Upper lobe of left lung (tissue), 6 donors: ENCODE measurements at regions not wholly inside any gene's neighbourhood (a gene's known extent, or its start where the extent isn't known, plus 50 kb on each side); places are given as distances from the start of the nearest gene placed in this dataset.

Experiments used
- ATAC-seq, 2 donors: fragments of 200-7000 bp; cut with Tn5 transposase; one replicate each; pipeline ENCODE4 v1.9.1; 2022; ENCODE audit warnings: mild to moderate bottlenecking in 2 of 2, moderate library complexity in 2 of 2; ENCODE audit not compliant: low FRiP score in 2 of 2
- DNase-seq, 2 donors: peaks; one replicate each; pipeline ENCODE4 v3.0.0-alpha.2; 2019 to 2020
- H3K27ac ChIP-seq, 4 donors: fragments of 200-600 bp; sonication (generic); one replicate each; pipeline ENCODE4 v1.5.1; 2016 to 2019
- H3K27me3 ChIP-seq, 4 donors: fragments of 200-600 bp; sonication (generic); one replicate each; pipeline ENCODE4 v1.5.1; 2017 to 2019
- H3K36me3 ChIP-seq, 4 donors: fragments of 200-600 bp; sonication (generic); one replicate each; pipeline ENCODE4 v1.5.1; 2016 to 2019
- H3K4me1 ChIP-seq, 4 donors: fragments of 200-600 bp; sonication (generic); one replicate each; pipeline ENCODE4 v1.5.1; 2018 to 2019
- H3K4me3 ChIP-seq, 4 donors: fragments of 200-600 bp; sonication (generic); one replicate each; pipeline ENCODE4 v1.5.1; 2017 to 2019; ENCODE audit warnings: mild to moderate bottlenecking in 2 of 4, moderate library complexity in 1 of 4
- H3K9me3 ChIP-seq, 4 donors: fragments of 200-600 bp; sonication (generic); one replicate each; pipeline ENCODE4 v1.5.1; 2018 to 2019
- CTCF ChIP-seq, 6 experiments: fragments of 450-650 bp in 4 of 6; fragments of 200-600 bp in 2 of 6; sonication (generic) in 2 of 6; IDR thresholded peaks; one replicate each; pipeline ENCODE4 v1.5.1; 2016 to 2019; ENCODE audit warnings: antibody characterized with exemption in 6 of 6
- EP300 ChIP-seq, 4 donors: sonication (generic); formaldehyde crosslinking; IDR thresholded peaks; one replicate each; pipeline ENCODE4 v1.5.1; 2017; ENCODE audit warnings: antibody characterized with exemption in 4 of 4, control low read depth in 2 of 4
- POLR2A ChIP-seq, 4 donors: fragments of 450-650 bp; IDR thresholded peaks; one replicate each; pipeline ENCODE4 v1.5.1; 2016 to 2017; ENCODE audit warnings: antibody characterized with exemption in 4 of 4, mild to moderate bottlenecking in 2 of 4
- POLR2AphosphoS5 ChIP-seq, 2 donors: sonication (generic); formaldehyde crosslinking; IDR thresholded peaks; one replicate each; pipeline ENCODE4 v1.5.1; 2017; ENCODE audit warnings: antibody characterized with exemption in 2 of 2
- WGBS, 2 donors: methylation state at CpG; one replicate each; pipeline ENCODE4 v1.1.5; 2017 to 2018; 5-methylcytosine and 5-hydroxymethylcytosine counted together
- donor health status: DM: no; HTN: no; CAD: no; lungs with moderate emphysema.
- donor health status: DM: no; HTN: yes; CAD: no; lungs with severe emphysema.

DNA sequence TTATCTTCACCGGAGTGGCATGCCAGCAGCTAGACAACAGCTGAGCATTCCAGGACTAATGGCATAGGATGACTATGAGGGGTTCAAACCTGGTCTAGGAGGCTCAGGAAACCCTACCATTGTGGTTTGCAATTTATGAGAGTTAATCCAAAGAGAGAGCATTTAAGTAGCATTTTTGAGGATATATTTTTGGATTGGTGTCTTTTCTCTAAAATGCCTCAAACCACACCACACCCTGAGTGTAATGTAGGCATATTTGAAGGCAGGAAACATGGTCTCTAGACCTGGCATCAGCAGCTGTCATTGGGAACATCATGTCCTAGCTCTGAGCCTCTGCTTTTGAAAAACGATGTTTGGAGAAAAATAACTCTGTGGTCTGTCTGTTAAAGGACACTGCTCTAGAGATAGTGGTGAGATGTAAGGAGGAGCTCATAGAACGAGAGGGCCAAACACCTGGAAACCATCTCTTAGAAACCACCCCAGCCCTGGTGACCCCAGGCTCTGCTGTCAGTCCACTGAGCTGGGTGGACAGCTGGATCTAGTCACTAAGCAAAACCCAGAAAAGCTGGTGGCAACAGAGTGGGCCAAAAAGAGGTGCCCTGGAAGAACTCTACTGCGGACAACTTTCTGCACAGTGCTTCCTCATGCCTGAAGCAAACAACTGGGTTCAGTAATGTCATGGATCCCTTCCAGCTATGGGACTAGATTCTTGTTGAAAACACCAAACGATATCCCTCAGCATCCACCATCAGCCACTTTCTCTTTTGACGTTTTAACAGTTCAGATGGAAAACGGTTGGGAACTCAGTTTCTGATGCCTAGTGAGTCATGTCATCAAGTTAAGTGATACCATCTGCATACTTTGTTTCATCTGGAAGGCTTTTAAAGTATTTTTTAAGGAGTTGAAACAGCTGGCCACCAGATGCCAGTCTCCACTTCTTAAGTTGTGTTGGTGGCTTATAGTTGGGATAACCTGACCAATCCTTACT lies 100.2 kb upstream of the C1QTNF7 start:
- Histone ChIP-seq H3K4me1 (peaks cover 0 to 6% (median 0%) of the 10 kb centered on the region in 4 donors), H3K27ac (peak overlapping the region in 3 of 4 donors; percentile 11 to 28 (median 11)), H3K36me3 (no peaks in the 10 kb centered on the region), H3K4me3 (no peak overlapping the region), H3K27me3 (no peaks in the 10 kb centered on the region), H3K9me3 (no peaks in the 10 kb centered on the region)
- ATAC-seq (peak; percentile 47 to 61), DNase-seq (no peak)
- no peak for TF ChIP-seq CTCF (IDR thresholded peaks at IDR 0.05)
- peak; percentile 10 to 49 for TF ChIP-seq POLR2AphosphoS5 (IDR thresholded peaks at IDR 0.05)
- TF ChIP-seq EP300 (IDR thresholded peaks at IDR 0.05) = no peak
- TF ChIP-seq POLR2A (IDR thresholded peaks at IDR 0.05) = no peak
- 62 to 69% methylated on average over 7 of the region's 7 CpGs for WGBS, 2 donors

- H3K27me3 ChIP-seq = no peaks in the 10 kb centered on the region
- TF ChIP-seq EP300 (IDR thresholded peaks at IDR 0.05) = no peak
- no peak for TF ChIP-seq POLR2A (IDR thresholded peaks at IDR 0.05)
- TF ChIP-seq POLR2AphosphoS5 (IDR thresholded peaks at IDR 0.05) = no peak
- no peak for TF ChIP-seq CTCF (IDR thresholded peaks at IDR 0.05)
- H3K4me3 ChIP-seq = no peak overlapping the region
- ATAC-seq (no peak), DNase-seq (no peak)
- H3K9me3 ChIP-seq = no peaks in the 10 kb centered on the region
- H3K27ac ChIP-seq = no peak overlapping the region
- no peaks in the 10 kb centered on the region for H3K36me3 ChIP-seq
- peaks cover 0 to 6% (median 0%) of the 10 kb centered on the region in 4 donors for H3K4me1 ChIP-seq
- WGBS, 2 donors = 81 to 88% methylated on average over 3 of the region's 3 CpGs
These were observed 95.9 kb upstream of the C1QTNF7 start for GRCh38 chr4:15331930-15332329.

GRCh38 chr4:15332377-15332776 lies 95.5 kb upstream of the C1QTNF7 start:
- ATAC-seq = no peak
- no peak for TF ChIP-seq POLR2AphosphoS5 (IDR thresholded peaks at IDR 0.05)
- H3K27me3 ChIP-seq = no peaks in the 10 kb centered on the region
- H3K27ac ChIP-seq = no peak overlapping the region
- WGBS, 2 donors = 92 to 95% methylated on average over 4 of the region's 4 CpGs
- H3K9me3 ChIP-seq = no peaks in the 10 kb centered on the region
- H3K4me3 ChIP-seq = no peak overlapping the region
- no peak for DNase-seq
- H3K36me3 ChIP-seq = no peaks in the 10 kb centered on the region
- peaks cover 0 to 6% (median 0%) of the 10 kb centered on the region in 4 donors for H3K4me1 ChIP-seq

DNA sequence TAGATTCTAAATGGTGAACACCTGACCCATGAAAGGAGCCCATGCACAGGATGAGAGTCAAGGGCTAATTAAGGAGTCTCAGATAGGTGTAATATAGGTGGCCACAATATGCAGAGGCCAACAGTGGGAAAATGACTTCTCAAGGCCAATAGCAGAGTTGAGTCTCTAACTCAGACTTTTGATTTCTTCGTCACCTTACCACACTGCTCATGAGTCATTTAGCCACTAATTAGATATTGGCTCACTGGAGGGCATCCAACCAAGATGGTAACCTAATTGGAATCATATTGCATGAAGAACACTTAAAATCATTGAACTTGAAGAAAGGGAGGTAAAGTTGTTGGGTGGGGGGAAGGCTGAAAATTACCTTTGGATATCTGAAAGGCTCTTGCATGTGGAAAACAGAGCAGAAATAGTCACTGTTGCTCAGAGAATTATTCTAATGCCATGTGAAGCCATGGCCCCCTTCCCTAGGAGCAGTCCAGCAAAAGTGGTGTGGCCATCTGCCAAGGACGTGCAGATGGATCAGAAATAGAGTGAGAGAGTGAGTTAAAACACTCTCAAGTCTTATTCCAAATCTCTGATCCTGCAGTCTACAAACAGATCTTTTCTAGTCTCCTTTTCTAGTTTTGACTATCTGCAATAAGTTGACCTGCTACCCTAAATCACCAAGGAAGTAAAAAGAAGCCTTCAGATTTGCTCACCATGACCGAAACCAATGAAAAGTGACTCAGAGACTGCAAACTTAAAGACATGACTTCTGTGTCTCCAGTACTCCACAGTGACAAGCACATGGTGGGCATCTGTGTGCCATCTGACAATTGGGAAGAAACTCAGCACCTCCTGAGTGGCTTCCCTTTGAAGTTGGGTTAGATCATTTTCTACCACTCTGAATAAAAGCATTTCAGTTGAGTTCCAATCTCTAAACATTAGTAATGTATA lies 93.9 kb upstream of the C1QTNF7 start:
- no peak overlapping the region for H3K27ac ChIP-seq
- H3K36me3 ChIP-seq = no peaks in the 10 kb centered on the region
- no peak for DNase-seq
- ATAC-seq = no peak
- TF ChIP-seq POLR2AphosphoS5 (IDR thresholded peaks at IDR 0.05) (no peak), EP300 (IDR thresholded peaks at IDR 0.05) (no peak), CTCF (IDR thresholded peaks at IDR 0.05) (no peak), POLR2A (IDR thresholded peaks at IDR 0.05) (no peak)
- H3K4me1 ChIP-seq = no peaks in the 10 kb centered on the region
- H3K27me3 ChIP-seq = no peaks in the 10 kb centered on the region
- H3K4me3 ChIP-seq = no peak overlapping the region
- WGBS, 2 donors = 75 to 83% methylated on average over 3 of the region's 3 CpGs
- H3K9me3 ChIP-seq = no peaks in the 10 kb centered on the region
